Prostate gland (tissue), 2 donors: ENCODE measurements at regions not wholly inside any gene's neighbourhood (a gene's known extent, or its start where the extent isn't known, plus 50 kb on each side); places are given as distances from the start of the nearest gene placed in this dataset.

ENCODE experiments used
- DNase-seq: peaks from one replicate; pipeline ENCODE4 v3.0.0-alpha.2; 2019; ENCODE audit warnings: low spot score
- H3K27ac ChIP-seq, 2 donors: fragments of 200-600 bp; sonication (generic); 2 replicates each; pipeline ENCODE4 v1.5.1; 2017 to 2019
- H3K27me3 ChIP-seq: fragments of 200-600 bp; sonication (generic); replicated peaks from 2 replicates; pipeline ENCODE4 v1.5.1; 2019; ENCODE audit not compliant: insufficient read depth
- H3K36me3 ChIP-seq, 2 donors: fragments of 200-600 bp; sonication (generic); 1 replicate in 1 of 2; 2 replicates in 1 of 2; pipeline versions ENCODE4 v1.5.1 to v1.8.1; 2017 to 2019
- H3K4me1 ChIP-seq: fragments of 200-600 bp; sonication (generic); replicated peaks from 2 replicates; pipeline ENCODE4 v1.5.1; 2019
- H3K4me3 ChIP-seq, 2 donors: fragments of 200-600 bp; sonication (generic); 2 replicates each; pipeline ENCODE4 v1.5.1; 2017 to 2019
- H3K9me3 ChIP-seq: fragments of 200-600 bp; sonication (generic); 2 replicates; pipeline ENCODE4 v1.5.1; 2017
- CTCF ChIP-seq, 4 experiments: fragments of 200-600 bp in 2 of 4; fragments of 450-650 bp in 2 of 4; sonication (generic) in 2 of 4; IDR thresholded peaks; 1 replicate in 3 of 4; 2 replicates in 1 of 4; pipeline ENCODE4 v1.5.1; 2016 to 2019; ENCODE audit warnings: antibody characterized with exemption in 4 of 4, mild to moderate bottlenecking in 2 of 4, moderate library complexity in 2 of 4
- POLR2A ChIP-seq: fragments of 450-650 bp; IDR thresholded peaks from one replicate; pipeline ENCODE4 v1.6.1; 2016; ENCODE audit warnings: antibody characterized with exemption, mild to moderate bottlenecking
- POLR2AphosphoS5 ChIP-seq: sonication (generic); formaldehyde crosslinking; IDR thresholded peaks from one replicate; pipeline ENCODE4 v1.6.1; 2017; ENCODE audit warnings: antibody characterized with exemption
- WGBS: methylation state at CpG from one replicate; pipeline ENCODE4 v1.1.5; 2018; 5-methylcytosine and 5-hydroxymethylcytosine counted together
- intact Hi-C: fragments of 100-400 bp; cut with DNase I; formaldehyde crosslinking; loops from one replicate; pipeline ENCODE4 v1.14.2; 2022

- Histone ChIP-seq H3K4me3 (no peak overlapping the region), H3K27me3 (no peaks in the 10 kb centered on the region), H3K36me3 (no peaks in the 10 kb centered on the region), H3K9me3 (no peaks in the 10 kb centered on the region), H3K27ac (no peak overlapping the region), H3K4me1 (no peaks in the 10 kb centered on the region)
- no peak for TF ChIP-seq POLR2AphosphoS5
- no peak for TF ChIP-seq CTCF (IDR thresholded peaks at IDR 0.05)
- no peak for TF ChIP-seq POLR2A
- intact Hi-C loops = no loop called here
- WGBS = 73% methylated on average over 5 of the region's 5 CpGs
- DNase-seq = no peak
These were observed 120.7 kb upstream of the ZC3H11B start for GRCh38 chr1:219733511-219734174.

GRCh38 chr1:219732814-219733491 is 120.0 kb upstream of the ZC3H11B start:
- Histone ChIP-seq H3K4me1 (no peaks in the 10 kb centered on the region), H3K36me3 (no peaks in the 10 kb centered on the region), H3K27me3 (no peaks in the 10 kb centered on the region), H3K27ac (no peak overlapping the region), H3K9me3 (no peaks in the 10 kb centered on the region), H3K4me3 (no peak overlapping the region)
- WGBS = 47% methylated on average over 2 of the region's 2 CpGs
- TF ChIP-seq POLR2A = no peak
- no peak for TF ChIP-seq POLR2AphosphoS5
- TF ChIP-seq CTCF (IDR thresholded peaks at IDR 0.05) = no peak
- no peak for DNase-seq
- intact Hi-C loops = no loop called here

- intact Hi-C loops = no loop called here
- no peak for DNase-seq
- Histone ChIP-seq H3K4me1 (no peaks in the 10 kb centered on the region), H3K36me3 (no peaks in the 10 kb centered on the region), H3K27me3 (no peaks in the 10 kb centered on the region), H3K9me3 (no peaks in the 10 kb centered on the region), H3K4me3 (no peak overlapping the region), H3K27ac (no peak overlapping the region)
- 46% methylated on average over 2 of the region's 2 CpGs for WGBS
- TF ChIP-seq POLR2A = no peak
- no peak for TF ChIP-seq POLR2AphosphoS5
- no peak for TF ChIP-seq CTCF (IDR thresholded peaks at IDR 0.05)
These were observed 118.9 kb upstream of the ZC3H11B start for GRCh38 chr1:219731771-219732170.

- intact Hi-C loops = no loop called here
- H3K36me3 ChIP-seq = no peaks in the 10 kb centered on the region
- H3K27ac ChIP-seq = no peak overlapping the region
- no peak overlapping the region for H3K4me3 ChIP-seq
- no peak for DNase-seq
- no peaks in the 10 kb centered on the region for H3K4me1 ChIP-seq
- TF ChIP-seq CTCF (IDR thresholded peaks at IDR 0.05) (no peak), POLR2A (no peak), POLR2AphosphoS5 (no peak)
- H3K27me3 ChIP-seq = no peaks in the 10 kb centered on the region
- H3K9me3 ChIP-seq = no peaks in the 10 kb centered on the region
- 100% methylated on average over 1 of the region's 1 CpG for WGBS
These were observed 113.8 kb upstream of the ZC3H11B start for GRCh38 chr1:219726480-219727272.
